ENCODE measurements at regions not wholly inside any gene's neighbourhood (a gene's known extent, or its start where the extent isn't known, plus 50 kb on each side); places are given as distances from the start of the nearest gene placed in this dataset.

DNA sequence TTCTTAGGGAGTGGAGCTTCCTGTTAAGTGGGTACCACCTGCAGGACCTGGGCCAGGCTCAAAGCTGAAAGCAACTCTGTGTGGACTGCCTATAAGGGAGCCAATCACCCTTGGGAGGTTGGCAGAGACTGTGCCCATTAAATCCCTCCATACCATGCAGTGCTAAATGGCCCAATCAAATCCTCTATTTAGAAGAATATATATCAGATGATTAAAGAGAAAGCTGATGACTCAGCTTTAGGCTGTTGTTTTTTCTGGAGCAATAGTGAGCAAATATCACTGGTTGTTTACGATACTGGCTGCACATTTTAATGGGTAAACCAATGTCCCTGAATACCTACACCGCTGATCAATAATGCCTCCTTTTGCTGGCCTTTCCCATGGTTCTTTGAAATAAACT is 101.3 kb downstream of the TMX1 start:
- TF ChIP-seq, protein P1, sequence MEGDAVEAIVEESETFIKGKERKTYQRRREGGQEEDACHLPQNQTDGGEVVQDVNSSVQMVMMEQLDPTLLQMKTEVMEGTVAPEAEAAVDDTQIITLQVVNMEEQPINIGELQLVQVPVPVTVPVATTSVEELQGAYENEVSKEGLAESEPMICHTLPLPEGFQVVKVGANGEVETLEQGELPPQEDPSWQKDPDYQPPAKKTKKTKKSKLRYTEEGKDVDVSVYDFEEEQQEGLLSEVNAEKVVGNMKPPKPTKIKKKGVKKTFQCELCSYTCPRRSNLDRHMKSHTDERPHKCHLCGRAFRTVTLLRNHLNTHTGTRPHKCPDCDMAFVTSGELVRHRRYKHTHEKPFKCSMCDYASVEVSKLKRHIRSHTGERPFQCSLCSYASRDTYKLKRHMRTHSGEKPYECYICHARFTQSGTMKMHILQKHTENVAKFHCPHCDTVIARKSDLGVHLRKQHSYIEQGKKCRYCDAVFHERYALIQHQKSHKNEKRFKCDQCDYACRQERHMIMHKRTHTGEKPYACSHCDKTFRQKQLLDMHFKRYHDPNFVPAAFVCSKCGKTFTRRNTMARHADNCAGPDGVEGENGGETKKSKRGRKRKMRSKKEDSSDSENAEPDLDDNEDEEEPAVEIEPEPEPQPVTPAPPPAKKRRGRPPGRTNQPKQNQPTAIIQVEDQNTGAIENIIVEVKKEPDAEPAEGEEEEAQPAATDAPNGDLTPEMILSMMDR (IDR thresholded peaks at IDR 0.05; ENCODE audit: extremely low read depth in 1 of 2, insufficient read depth in 1 of 2, low read depth in 1 of 2, low read length in 2 of 2) = no peak
- TF ChIP-seq POLR2A (IDR thresholded peaks at IDR 0.05; ENCODE audit: low read depth, low read length) (no peak), FOS (IDR thresholded peaks at IDR 0.05; ENCODE audit: borderline replicate concordance, insufficient read depth, low read length) (no peak), JUN (IDR thresholded peaks at IDR 0.05; ENCODE audit: borderline replicate concordance, insufficient read depth, insufficient read length, low read depth) (no peak)

Data from endothelial cell of umbilical vein (primary cell).